Lung (tissue), 11 donors: ENCODE measurements at regions not wholly inside any gene's neighbourhood (a gene's known extent, or its start where the extent isn't known, plus 50 kb on each side); places are given as distances from the start of the nearest gene placed in this dataset.

ENCODE experiments used
- ATAC-seq: fragments of 200-7000 bp; cut with Tn5 transposase; one replicate; pipeline ENCODE4 v1.9.1; 2020; ENCODE audit warnings: moderate number of reproducible peaks; ENCODE audit not compliant: insufficient read depth, low FRiP score
- DNase-seq, 3 donors: peaks; one replicate each; pipeline ENCODE4 v3.0.0-alpha.2; 2013 to 2017
- H3K27ac ChIP-seq, 2 donors: one replicate each; pipeline ENCODE4 v1.5.1; 2013; ENCODE audit warnings: mild to moderate bottlenecking in 2 of 2, moderate library complexity in 2 of 2, control low read depth in 1 of 2, inconsistent platforms in 1 of 2, low read depth in 1 of 2, low read length in 1 of 2
- H3K27me3 ChIP-seq, 3 donors: one replicate each; pipeline ENCODE4 v1.5.1; 2013; ENCODE audit warnings: low read length in 2 of 3; ENCODE audit not compliant: control insufficient read depth in 3 of 3, insufficient read depth in 3 of 3
- H3K36me3 ChIP-seq, 4 donors: one replicate each; pipeline ENCODE4 v1.5.1; 2013; ENCODE audit warnings: low read length in 4 of 4, mild to moderate bottlenecking in 1 of 4, moderate library complexity in 1 of 4; ENCODE audit not compliant: control insufficient read depth in 4 of 4, insufficient read depth in 4 of 4
- H3K4me1 ChIP-seq, 5 donors: one replicate each; pipeline ENCODE4 v1.5.1; 2013; ENCODE audit warnings: low read length in 5 of 5, mild to moderate bottlenecking in 2 of 5, moderate library complexity in 1 of 5; ENCODE audit not compliant: control insufficient read depth in 5 of 5, insufficient read depth in 5 of 5
- H3K4me3 ChIP-seq: one replicate; pipeline ENCODE4 v1.5.1; 2013; ENCODE audit warnings: mild to moderate bottlenecking, control low read depth, moderate library complexity
- H3K9ac ChIP-seq, 2 donors: one replicate each; pipeline ENCODE4 v1.5.1; 2013; ENCODE audit warnings: low read length in 2 of 2, control low read depth in 1 of 2; ENCODE audit not compliant: insufficient read depth in 1 of 2
- H3K9me3 ChIP-seq, 4 donors: one replicate each; pipeline ENCODE4 v1.5.1; 2013; ENCODE audit warnings: low read length in 3 of 4, mild to moderate bottlenecking in 1 of 4, moderate library complexity in 1 of 4; ENCODE audit not compliant: control insufficient read depth in 4 of 4, insufficient read depth in 3 of 4
- TF ChIP-seq, protein P1 (sequence below): IDR thresholded peaks from 2 replicates; pipeline ENCODE4 v1.5.1; 2012; ENCODE audit warnings: mild to moderate bottlenecking; ENCODE audit errors: control extremely low read depth, extremely low read depth
- donor health status: control.
- donor health status: control.
- donor health status: Bipolar disorder and iron deficiency.
- donor health status: healthy.
- donor health status: DM: yes; HTN: yes; CAD: no.

DNA sequence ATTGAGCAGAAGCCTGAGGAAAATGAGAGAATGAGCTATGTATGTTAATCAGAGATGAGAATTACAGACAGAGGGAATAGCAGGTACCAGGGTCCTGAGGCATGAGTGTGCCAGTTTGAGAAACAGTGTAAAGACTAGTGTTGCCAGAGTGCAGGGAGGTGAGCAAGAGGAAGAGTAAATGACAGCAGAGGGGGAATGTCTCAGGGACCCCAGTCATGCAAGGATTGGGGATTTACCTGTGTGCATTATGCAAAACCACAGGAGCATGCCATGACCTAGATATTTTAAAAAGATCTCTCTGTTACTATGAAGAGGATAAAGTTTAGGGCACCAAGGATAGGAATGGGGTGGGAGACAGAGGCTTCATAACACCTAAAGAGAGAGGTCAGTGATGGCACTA, 72.1 kb downstream of the TTC32 start:
- no peak overlapping the region for H3K27ac ChIP-seq
- TF ChIP-seq, protein P1, sequence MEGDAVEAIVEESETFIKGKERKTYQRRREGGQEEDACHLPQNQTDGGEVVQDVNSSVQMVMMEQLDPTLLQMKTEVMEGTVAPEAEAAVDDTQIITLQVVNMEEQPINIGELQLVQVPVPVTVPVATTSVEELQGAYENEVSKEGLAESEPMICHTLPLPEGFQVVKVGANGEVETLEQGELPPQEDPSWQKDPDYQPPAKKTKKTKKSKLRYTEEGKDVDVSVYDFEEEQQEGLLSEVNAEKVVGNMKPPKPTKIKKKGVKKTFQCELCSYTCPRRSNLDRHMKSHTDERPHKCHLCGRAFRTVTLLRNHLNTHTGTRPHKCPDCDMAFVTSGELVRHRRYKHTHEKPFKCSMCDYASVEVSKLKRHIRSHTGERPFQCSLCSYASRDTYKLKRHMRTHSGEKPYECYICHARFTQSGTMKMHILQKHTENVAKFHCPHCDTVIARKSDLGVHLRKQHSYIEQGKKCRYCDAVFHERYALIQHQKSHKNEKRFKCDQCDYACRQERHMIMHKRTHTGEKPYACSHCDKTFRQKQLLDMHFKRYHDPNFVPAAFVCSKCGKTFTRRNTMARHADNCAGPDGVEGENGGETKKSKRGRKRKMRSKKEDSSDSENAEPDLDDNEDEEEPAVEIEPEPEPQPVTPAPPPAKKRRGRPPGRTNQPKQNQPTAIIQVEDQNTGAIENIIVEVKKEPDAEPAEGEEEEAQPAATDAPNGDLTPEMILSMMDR: no peak
- no peaks in the 10 kb centered on the region for H3K36me3 ChIP-seq
- ATAC-seq: no peak
- no peak overlapping the region for H3K4me3 ChIP-seq
- DNase-seq: no peak
- H3K9ac ChIP-seq: no peak overlapping the region
- no peaks in the 10 kb centered on the region for H3K27me3 ChIP-seq
- no peaks in the 10 kb centered on the region for H3K9me3 ChIP-seq
- no peaks in the 10 kb centered on the region for H3K4me1 ChIP-seq

DNA sequence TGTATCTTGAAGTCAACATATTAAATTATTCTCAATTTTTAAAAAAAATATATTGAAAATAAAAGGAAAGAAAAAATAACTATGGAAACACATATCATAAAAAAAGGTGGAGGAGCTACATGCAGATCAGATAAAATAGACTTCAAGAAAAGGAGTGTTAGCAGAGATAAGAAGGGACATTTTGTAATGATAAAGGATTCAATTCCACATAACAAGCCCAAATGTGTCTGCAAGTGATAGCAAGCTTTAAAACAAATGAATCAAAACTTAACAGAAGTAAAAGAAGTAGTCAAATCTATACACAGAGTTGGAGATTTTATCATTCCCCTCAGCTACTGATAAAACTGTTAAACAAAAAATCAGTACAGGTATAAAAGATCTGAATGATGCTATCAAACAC, 74.9 kb downstream of the TTC32 start:
- H3K9me3 ChIP-seq: no peaks in the 10 kb centered on the region
- H3K4me1 ChIP-seq: no peaks in the 10 kb centered on the region
- no peak overlapping the region for H3K4me3 ChIP-seq
- H3K27ac ChIP-seq: no peak overlapping the region
- H3K9ac ChIP-seq: no peak overlapping the region
- DNase-seq: no peak
- ATAC-seq: no peak
- TF ChIP-seq, protein P1: no peak
- no peaks in the 10 kb centered on the region for H3K27me3 ChIP-seq
- H3K36me3 ChIP-seq: no peaks in the 10 kb centered on the region

DNA sequence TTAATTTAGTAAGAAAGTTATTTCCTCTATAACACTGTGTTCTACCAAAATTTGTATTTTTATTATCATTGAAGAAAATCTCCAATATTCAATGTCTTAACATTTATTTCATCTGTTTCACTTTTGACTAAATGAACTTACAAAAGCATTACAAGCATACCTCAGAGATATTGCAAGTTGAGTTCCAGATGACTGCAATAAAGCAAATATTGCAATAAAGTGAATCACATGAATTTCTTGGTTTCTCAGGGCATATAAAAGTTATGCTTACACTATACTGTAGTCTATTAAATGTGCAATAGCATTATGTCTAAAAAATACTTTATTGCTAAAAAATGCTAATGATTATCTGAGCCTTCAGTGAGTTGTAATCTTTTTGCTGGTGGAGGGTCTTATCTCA, 78.3 kb downstream of the TTC32 start:
- no peak overlapping the region for H3K27ac ChIP-seq
- ATAC-seq: no peak

More for the DNA sequence above, 78.3 kb downstream of the TTC32 start:
- DNase-seq: no peak
- TF ChIP-seq, protein P1: no peak
- no peaks in the 10 kb centered on the region for H3K27me3 ChIP-seq
- H3K4me1 ChIP-seq: no peaks in the 10 kb centered on the region
- H3K9ac ChIP-seq: no peak overlapping the region
- no peak overlapping the region for H3K4me3 ChIP-seq
- no peaks in the 10 kb centered on the region for H3K36me3 ChIP-seq
- no peaks in the 10 kb centered on the region for H3K9me3 ChIP-seq
